ENCODE measurements at regions not wholly inside any gene's neighbourhood (a gene's known extent, or its start where the extent isn't known, plus 50 kb on each side); places are given as distances from the start of the nearest gene placed in this dataset.

DNA sequence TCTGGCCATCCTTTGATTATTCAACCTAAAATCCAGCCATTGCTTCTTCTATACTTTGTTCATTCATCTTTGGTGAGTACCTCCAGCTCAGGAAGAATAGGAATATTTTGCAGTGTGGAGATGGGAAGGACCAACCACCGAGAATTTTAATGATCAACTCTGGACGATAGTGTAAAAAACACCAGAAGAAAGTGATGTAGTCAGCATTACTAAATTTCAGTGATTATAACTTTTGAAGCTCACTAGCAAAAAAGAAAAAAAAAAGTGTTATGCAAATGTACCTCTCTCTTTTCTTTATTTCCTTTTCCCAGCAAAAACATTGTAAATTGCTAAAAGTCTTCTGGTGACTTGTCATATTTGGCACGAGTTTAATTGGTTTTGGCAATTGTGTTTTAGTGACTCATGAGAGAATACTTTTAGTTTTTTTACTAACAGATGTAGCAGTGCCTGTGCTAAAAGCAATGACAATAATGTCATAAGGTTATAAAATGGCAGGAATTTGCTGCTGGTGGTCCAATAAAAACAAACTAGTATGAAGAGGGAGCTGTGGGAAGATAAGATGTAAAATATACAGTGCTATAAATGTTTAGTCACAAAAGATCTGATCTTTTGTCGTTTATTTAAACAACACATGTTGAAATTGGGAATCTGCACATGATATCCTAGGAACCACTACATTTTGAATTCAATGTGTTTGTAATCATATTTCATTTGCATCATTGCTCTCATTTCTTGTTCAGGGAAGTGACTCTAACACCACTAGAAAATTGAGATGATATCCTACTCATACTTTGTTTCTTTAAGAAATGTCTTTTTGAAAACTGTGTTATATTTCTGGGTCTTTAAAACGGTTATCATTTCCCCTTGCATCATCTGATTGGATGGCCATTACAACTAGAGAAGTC is 81.3 kb upstream of the ERCC6L2 start:
- no peak overlapping the region for H3K27ac ChIP-seq (ENCODE audit: low read depth, low read length)

DNA sequence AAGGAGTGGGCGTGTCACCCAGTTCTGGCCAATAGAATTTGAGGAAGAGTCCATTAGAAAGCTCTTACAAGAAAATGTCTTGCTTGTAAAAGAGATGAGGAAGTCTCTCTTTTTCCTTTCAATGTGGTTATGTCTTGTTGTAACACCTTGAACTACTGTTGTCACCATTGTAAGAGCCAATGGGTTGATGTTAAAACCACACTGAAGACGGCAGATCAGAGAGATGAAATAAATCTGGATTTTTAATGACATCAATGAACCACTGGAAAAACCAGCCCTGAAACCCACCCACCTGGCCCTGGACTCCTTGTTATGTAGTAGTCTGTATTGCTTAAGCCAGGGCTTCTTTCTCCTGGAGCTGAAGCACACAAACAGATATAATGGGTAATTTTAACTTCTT is 83.8 kb upstream of the ERCC6L2 start:
- H3K4me3 ChIP-seq (ENCODE audit: low read length): no peak overlapping the region
- H3K4me1 ChIP-seq (ENCODE audit: control insufficient read depth, low read length): no peaks in the 10 kb centered on the region
- no peaks in the 10 kb centered on the region for H3F3A ChIP-seq (ENCODE audit: control insufficient read depth, insufficient read depth)
- TF ChIP-seq, protein P1, sequence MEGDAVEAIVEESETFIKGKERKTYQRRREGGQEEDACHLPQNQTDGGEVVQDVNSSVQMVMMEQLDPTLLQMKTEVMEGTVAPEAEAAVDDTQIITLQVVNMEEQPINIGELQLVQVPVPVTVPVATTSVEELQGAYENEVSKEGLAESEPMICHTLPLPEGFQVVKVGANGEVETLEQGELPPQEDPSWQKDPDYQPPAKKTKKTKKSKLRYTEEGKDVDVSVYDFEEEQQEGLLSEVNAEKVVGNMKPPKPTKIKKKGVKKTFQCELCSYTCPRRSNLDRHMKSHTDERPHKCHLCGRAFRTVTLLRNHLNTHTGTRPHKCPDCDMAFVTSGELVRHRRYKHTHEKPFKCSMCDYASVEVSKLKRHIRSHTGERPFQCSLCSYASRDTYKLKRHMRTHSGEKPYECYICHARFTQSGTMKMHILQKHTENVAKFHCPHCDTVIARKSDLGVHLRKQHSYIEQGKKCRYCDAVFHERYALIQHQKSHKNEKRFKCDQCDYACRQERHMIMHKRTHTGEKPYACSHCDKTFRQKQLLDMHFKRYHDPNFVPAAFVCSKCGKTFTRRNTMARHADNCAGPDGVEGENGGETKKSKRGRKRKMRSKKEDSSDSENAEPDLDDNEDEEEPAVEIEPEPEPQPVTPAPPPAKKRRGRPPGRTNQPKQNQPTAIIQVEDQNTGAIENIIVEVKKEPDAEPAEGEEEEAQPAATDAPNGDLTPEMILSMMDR (IDR thresholded peaks at IDR 0.05; ENCODE audit: low read depth, low read length, poor library complexity, severe bottlenecking): no peak
- TF ChIP-seq EZH2phosphoT487 (IDR thresholded peaks at IDR 0.05; ENCODE audit: borderline replicate concordance, low read length): no peak
- H4K20me1 ChIP-seq (ENCODE audit: control insufficient read depth, insufficient read depth, low read depth, low read length): no peaks in the 10 kb centered on the region
- no peak overlapping the region for H3K27ac ChIP-seq (ENCODE audit: low read depth, low read length)
- H3K79me2 ChIP-seq (ENCODE audit: control insufficient read depth, low read length): no peaks in the 10 kb centered on the region
- H3K4me2 ChIP-seq (ENCODE audit: low read length): no peak overlapping the region
- H3K27me3 ChIP-seq (ENCODE audit: control insufficient read depth, low read length): no peaks in the 10 kb centered on the region; the same call in 1 of the 2 replicates
- no peaks in the 10 kb centered on the region for H3K9me3 ChIP-seq (ENCODE audit: control insufficient read depth, insufficient read depth, low read length)
- H3K9me2 ChIP-seq (replicated peaks; ENCODE audit: control insufficient read depth, low read length): no peaks in the 10 kb centered on the region
- H3K36me3 ChIP-seq (ENCODE audit: control insufficient read depth, low read length): no peaks in the 10 kb centered on the region

More for the DNA sequence above, 81.3 kb upstream of the ERCC6L2 start:
- H3K27me3 ChIP-seq (ENCODE audit: control insufficient read depth, low read length): no peaks in the 10 kb centered on the region; the same call in 1 of the 2 replicates
- H3K4me2 ChIP-seq (ENCODE audit: low read length): no peak overlapping the region
- H3K9me2 ChIP-seq (replicated peaks; ENCODE audit: control insufficient read depth, low read length): no peaks in the 10 kb centered on the region
- no peaks in the 10 kb centered on the region for H3K79me2 ChIP-seq (ENCODE audit: control insufficient read depth, low read length)
- H3F3A ChIP-seq (ENCODE audit: control insufficient read depth, insufficient read depth): no peaks in the 10 kb centered on the region
- TF ChIP-seq EZH2phosphoT487 (IDR thresholded peaks at IDR 0.05; ENCODE audit: borderline replicate concordance, low read length): no peak
- TF ChIP-seq, protein P1 (IDR thresholded peaks at IDR 0.05; ENCODE audit: low read depth, low read length, poor library complexity, severe bottlenecking): no peak
- no peaks in the 10 kb centered on the region for H4K20me1 ChIP-seq (ENCODE audit: control insufficient read depth, insufficient read depth, low read depth, low read length)
- H3K36me3 ChIP-seq (ENCODE audit: control insufficient read depth, low read length): no peaks in the 10 kb centered on the region
- no peaks in the 10 kb centered on the region for H3K4me1 ChIP-seq (ENCODE audit: control insufficient read depth, low read length)
- H3K9me3 ChIP-seq (ENCODE audit: control insufficient read depth, insufficient read depth, low read length): no peaks in the 10 kb centered on the region
- H3K4me3 ChIP-seq (ENCODE audit: low read length): no peak overlapping the region

DNA sequence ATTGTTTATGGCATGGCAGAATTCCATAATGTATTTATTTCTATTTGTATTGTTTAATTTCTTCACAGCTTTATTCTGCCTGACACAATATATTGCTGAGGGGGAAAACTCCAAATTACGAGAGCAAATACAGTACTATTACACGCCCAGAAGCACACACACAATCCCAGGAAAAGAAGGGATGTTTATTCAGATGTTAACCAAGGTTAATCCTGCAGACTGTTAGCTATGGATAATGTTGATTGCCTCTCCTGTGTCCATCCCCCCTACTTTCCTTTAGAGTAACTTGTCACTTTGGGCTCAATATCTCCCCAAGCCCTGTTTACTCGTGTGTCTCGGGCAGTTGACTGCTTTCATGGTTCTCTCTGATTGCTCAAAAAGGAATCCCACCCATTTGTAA is 84.2 kb upstream of the ERCC6L2 start:
- Histone ChIP-seq H3F3A (ENCODE audit: control insufficient read depth, insufficient read depth) (no peaks in the 10 kb centered on the region), H3K36me3 (ENCODE audit: control insufficient read depth, low read length) (no peaks in the 10 kb centered on the region), H3K9me3 (ENCODE audit: control insufficient read depth, insufficient read depth, low read length) (no peaks in the 10 kb centered on the region), H3K9me2 (replicated peaks; ENCODE audit: control insufficient read depth, low read length) (no peaks in the 10 kb centered on the region), H3K27me3 (ENCODE audit: control insufficient read depth, low read length) (no peaks in the 10 kb centered on the region; the same call in 1 of the 2 replicates), H3K4me1 (ENCODE audit: control insufficient read depth, low read length) (no peaks in the 10 kb centered on the region), H3K4me3 (ENCODE audit: low read length) (no peak overlapping the region), H3K4me2 (ENCODE audit: low read length) (no peak overlapping the region), H3K79me2 (ENCODE audit: control insufficient read depth, low read length) (no peaks in the 10 kb centered on the region), H3K27ac (ENCODE audit: low read depth, low read length) (no peak overlapping the region), H4K20me1 (ENCODE audit: control insufficient read depth, insufficient read depth, low read depth, low read length) (no peaks in the 10 kb centered on the region)
- TF ChIP-seq EZH2phosphoT487 (IDR thresholded peaks at IDR 0.05; ENCODE audit: borderline replicate concordance, low read length): no peak
- TF ChIP-seq, protein P1 (IDR thresholded peaks at IDR 0.05; ENCODE audit: low read depth, low read length, poor library complexity, severe bottlenecking): no peak
